Erythroblast (primary cell): ENCODE measurements at regions not wholly inside any gene's neighbourhood (a gene's known extent, or its start where the extent isn't known, plus 50 kb on each side); places are given as distances from the start of the nearest gene placed in this dataset.
"Not testable (repeated sequence)": the region's sequence is repeated elsewhere in the genome, so short reads cannot be mapped to it uniquely, and the experiment has no call there.

Source experiments
- DNase-seq, 2 experiments: peaks; one replicate each; lab custom pipeline; 2025; lab: John Stamatoyannopoulos, UW
- GATA1 ChIP-seq: IDR thresholded peaks from 2 replicates; pipeline ENCODE4 v1.6.1; 2011; ENCODE audit warnings: low read depth, mild to moderate bottlenecking, control low read depth, low read length, moderate library complexity
- POLR2A ChIP-seq: IDR thresholded peaks from 2 replicates; pipeline ENCODE4 v1.6.1; 2011; ENCODE audit warnings: mild to moderate bottlenecking, low read length

- TF ChIP-seq POLR2A (no peak), GATA1 (no peak)
- no peak for DNase-seq
These were observed 232.5 kb downstream of the TDRD15 start for GRCh38 chr2:21356086-21356856.

DNA sequence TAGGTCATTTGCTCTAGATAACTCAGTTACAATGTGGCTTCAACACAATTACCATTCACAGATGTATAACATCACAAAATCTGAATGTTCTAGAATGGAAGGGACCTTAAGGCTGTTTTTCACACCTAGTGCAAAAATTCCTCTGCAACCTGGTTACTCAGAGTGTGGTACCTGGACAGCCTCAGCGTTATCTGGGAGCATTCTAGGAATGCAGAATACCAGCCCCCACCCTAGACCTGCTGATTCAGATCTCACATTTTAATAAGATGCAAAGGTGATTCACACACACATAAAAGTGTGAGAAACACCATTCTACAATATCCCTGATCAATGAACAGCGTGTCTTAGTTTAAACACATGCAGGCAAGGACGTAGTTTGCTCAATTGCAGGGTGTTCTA lies 233.1 kb downstream of the TDRD15 start:
- TF ChIP-seq POLR2A (no peak), GATA1 (no peak)
- no peak for DNase-seq

- no peak for DNase-seq
- no peak for TF ChIP-seq GATA1
These were observed 235.2 kb downstream of the TDRD15 start for GRCh38 chr2:21358976-21359375.

- DNase-seq, result no peak
- TF ChIP-seq GATA1 (no peak), POLR2A (no peak)
These were observed 237.6 kb downstream of the TDRD15 start for GRCh38 chr2:21361384-21361783.

DNA sequence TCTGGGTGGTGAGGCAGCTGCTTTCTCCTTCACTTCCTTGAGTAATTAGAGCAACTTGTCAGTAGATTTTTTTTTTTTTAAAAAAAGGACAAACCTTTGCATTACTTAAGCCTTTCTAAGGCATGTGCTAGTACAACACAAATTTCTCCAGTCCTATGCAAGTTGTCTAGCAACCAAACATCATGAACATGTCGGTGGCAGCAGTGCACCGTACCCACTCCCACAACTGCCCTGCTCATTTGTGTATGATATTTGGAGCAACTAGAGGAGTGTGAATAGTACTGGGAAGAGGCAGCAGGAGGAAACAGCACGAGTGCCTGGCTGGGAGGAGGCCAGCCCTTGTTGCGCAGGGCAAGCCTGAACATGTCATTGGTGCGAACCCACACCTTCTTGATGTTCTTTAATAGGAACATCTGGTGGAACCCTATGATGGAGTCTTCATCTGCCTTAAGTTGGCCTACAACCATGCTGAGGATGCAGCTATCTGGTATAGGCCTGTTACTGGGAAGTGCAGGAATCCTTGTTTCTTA lies 238.3 kb downstream of the TDRD15 start:
- TF ChIP-seq GATA1 (no peak), POLR2A (no peak)

DNA sequence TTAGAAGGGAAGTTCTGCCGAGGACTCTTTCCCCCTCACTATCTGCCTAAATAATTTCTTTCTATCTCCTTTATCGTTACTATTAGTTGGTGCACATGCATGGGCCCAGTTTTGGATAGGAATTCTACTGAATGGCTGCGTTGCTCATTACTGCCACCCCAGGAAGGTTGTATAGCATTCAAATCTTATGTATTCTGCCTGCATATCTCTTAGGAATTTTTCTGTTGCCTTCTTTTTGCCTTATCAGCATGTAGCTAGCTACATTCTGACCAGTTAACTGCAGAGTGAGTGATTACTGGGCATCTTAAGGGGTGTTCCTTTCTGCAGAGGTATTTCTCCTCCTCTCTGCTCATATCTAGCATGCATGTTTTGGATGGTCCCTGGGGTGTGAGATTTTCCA lies 239.6 kb downstream of the TDRD15 start:
- TF ChIP-seq POLR2A, result no peak
- TF ChIP-seq GATA1, result no peak
- no peak for DNase-seq

More for the DNA sequence above, 238.3 kb downstream of the TDRD15 start:
- DNase-seq, result no peak

GRCh38 chr2:21367421-21367820 lies 243.7 kb downstream of the TDRD15 start:
- TF ChIP-seq GATA1 (no peak), POLR2A (no peak)
- DNase-seq, result no peak

DNA sequence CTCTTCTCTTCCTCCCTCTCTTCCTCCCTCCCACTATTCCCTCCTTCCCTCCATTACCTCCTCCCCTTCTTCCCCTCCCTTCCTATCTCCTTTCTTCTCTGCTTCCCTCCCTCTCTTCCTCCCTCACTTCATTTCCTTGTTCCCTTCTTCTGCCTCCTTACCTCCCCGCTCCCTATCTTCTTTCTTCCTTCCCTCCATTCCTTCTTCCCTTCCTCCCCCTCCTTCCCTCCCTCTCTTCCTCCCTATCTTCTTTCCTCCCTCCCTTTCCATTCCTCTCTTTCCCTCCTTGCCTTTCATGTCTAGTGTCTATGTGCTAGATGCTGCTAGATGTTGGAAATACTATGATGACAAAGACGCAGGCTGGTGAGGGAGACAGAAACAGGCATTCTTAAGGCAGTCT lies 246.0 kb downstream of the TDRD15 start:
- TF ChIP-seq GATA1 (no peak), POLR2A (no peak)

GRCh38 chr2:21371499-21372003 lies 247.8 kb downstream of the TDRD15 start:
- TF ChIP-seq POLR2A (no peak), GATA1 (no peak)
- no peak for DNase-seq

More for the DNA sequence above, 246.0 kb downstream of the TDRD15 start:
- DNase-seq, result no peak

DNA sequence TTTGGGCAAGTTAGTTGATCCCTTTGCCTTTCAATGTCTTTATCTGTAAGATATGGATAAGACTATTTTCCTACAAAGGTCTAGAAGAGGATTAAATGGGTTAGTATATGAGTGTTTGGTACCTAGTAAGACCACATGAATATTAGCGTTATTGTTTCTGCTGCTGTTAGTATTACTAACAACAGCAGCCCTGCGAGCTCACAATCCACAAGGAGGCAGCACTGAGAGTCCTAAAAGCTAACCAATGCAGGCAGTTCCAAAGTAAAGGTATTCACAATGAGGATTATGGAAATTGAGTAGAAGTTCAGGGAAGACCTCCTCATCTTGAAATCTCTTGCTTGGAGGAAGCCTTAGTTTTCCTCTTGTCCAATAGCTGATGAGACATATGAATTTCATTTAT lies 248.9 kb downstream of the TDRD15 start:
- peak; percentile 5 to 43 for DNase-seq

GRCh38 chr2:21376864-21377263 lies 253.1 kb downstream of the TDRD15 start:
- DNase-seq, result no peak
- no peak for TF ChIP-seq POLR2A
- TF ChIP-seq GATA1, result no peak

More for the DNA sequence above, 248.9 kb downstream of the TDRD15 start:
- TF ChIP-seq POLR2A (no peak), GATA1 (no peak)

- TF ChIP-seq GATA1 (no peak), POLR2A (no peak)
- no peak for DNase-seq
These were observed 255.4 kb downstream of the TDRD15 start for GRCh38 chr2:21379140-21379539.

- not testable (repeated sequence) for DNase-seq
These were observed 255.9 kb downstream of the TDRD15 start for GRCh38 chr2:21379668-21380067.

DNA sequence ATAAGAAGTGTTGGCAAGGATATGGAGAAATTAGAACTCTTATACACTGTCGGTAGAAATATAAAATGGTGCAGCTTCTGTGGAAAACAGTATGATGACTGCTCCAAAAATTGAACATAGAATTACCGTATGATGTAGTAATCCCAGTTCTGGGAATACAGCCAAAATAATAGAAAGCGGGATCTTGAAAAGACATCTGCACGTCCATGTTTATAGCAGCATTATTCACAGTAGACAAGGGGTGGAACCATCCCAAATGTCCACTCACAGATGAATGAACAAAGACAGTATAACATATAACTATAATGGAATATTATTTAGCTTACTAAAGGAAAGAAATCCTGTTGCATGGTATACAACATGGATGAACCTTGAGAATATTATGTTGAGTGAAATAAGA lies 257.7 kb downstream of the TDRD15 start:
- DNase-seq, result no peak
- no peak for TF ChIP-seq GATA1

- TF ChIP-seq GATA1, result no peak
- TF ChIP-seq POLR2A, result no peak
- DNase-seq, result no peak
These were observed 259.1 kb downstream of the TDRD15 start for GRCh38 chr2:21382701-21383520.
